GM23338 (cell line): ENCODE measurements at regions not wholly inside any gene's neighbourhood (a gene's known extent, or its start where the extent isn't known, plus 50 kb on each side); places are given as distances from the start of the nearest gene placed in this dataset.
"Not testable (repeated sequence)": the region's sequence is repeated elsewhere in the genome, so short reads cannot be mapped to it uniquely, and the experiment has no call there.

Experiments
- ATAC-seq: fragments of 200-7000 bp; cut with Tn5 transposase; 3 replicates; pipeline ENCODE4 v1.9.1; 2020
- DNase-seq: peaks from one replicate; pipeline ENCODE4 v3.0.0-alpha.2; 2015; ENCODE audit warnings: low spot score
- H2AFZ ChIP-seq: fragments of 200-600 bp; sonication (generic); 2 replicates; pipeline ENCODE4 v1.8.0; 2016; ENCODE audit warnings: antibody characterized with exemption, mild to moderate bottlenecking, moderate library complexity
- H3F3A ChIP-seq: fragments of 200-600 bp; sonication (generic); replicated peaks from 2 replicates; pipeline ENCODE4 v1.8.0; 2017; ENCODE audit warnings: antibody characterized with exemption, mixed run types, low read depth
- H3K27ac ChIP-seq: fragments of 200-600 bp; sonication (generic); 2 replicates; pipeline ENCODE4 v1.6.1; 2016; ENCODE audit warnings: low read depth
- H3K27me3 ChIP-seq: fragments of 200-600 bp; sonication (generic); 2 replicates; pipeline ENCODE4 v1.8.0; 2016; ENCODE audit warnings: mild to moderate bottlenecking, mixed run types, moderate library complexity; ENCODE audit not compliant: insufficient read depth
- H3K36me3 ChIP-seq: fragments of 200-600 bp; sonication (generic); 2 replicates; pipeline ENCODE4 v1.8.0; 2016; ENCODE audit warnings: mild to moderate bottlenecking; ENCODE audit not compliant: insufficient read depth
- H3K4me1 ChIP-seq: fragments of 200-600 bp; sonication (generic); 2 replicates; pipeline ENCODE4 v1.8.0; 2016; ENCODE audit warnings: mild to moderate bottlenecking, moderate library complexity; ENCODE audit not compliant: insufficient read depth
- H3K4me2 ChIP-seq: fragments of 200-600 bp; sonication (generic); 2 replicates; pipeline ENCODE4 v1.7.1; 2017; ENCODE audit warnings: mixed run types
- H3K4me3 ChIP-seq: fragments of 200-600 bp; sonication (generic); 2 replicates; pipeline ENCODE4 v1.6.1; 2016; ENCODE audit warnings: mixed run types
- H3K79me2 ChIP-seq: fragments of 200-600 bp; sonication (generic); replicated peaks from 2 replicates; pipeline ENCODE4 v1.8.0; 2017; ENCODE audit warnings: mild to moderate bottlenecking; ENCODE audit not compliant: insufficient read depth
- H3K9me2 ChIP-seq: fragments of 200-600 bp; sonication (generic); 2 replicates; pipeline ENCODE4 v1.8.0; 2017; ENCODE audit not compliant: insufficient read depth
- H4K20me1 ChIP-seq: fragments of 200-600 bp; sonication (generic); replicated peaks from 2 replicates; pipeline ENCODE4 v1.8.0; 2017; ENCODE audit warnings: mild to moderate bottlenecking; ENCODE audit not compliant: insufficient read depth
- H3K27ac Mint-ChIP-seq: 2 replicates; pipeline ENCODE4 v1.8.0; 2020; ENCODE audit warnings: inconsistent platforms, mild to moderate bottlenecking, moderate library complexity, mixed read lengths
- H3K27me3 Mint-ChIP-seq: 3 replicates; pipeline ENCODE4 v1.8.0; 2022; ENCODE audit warnings: low read depth, mild to moderate bottlenecking, moderate library complexity, mixed read lengths, inconsistent platforms; ENCODE audit not compliant: insufficient read depth, poor library complexity
- H3K36me3 Mint-ChIP-seq: 3 replicates; pipeline ENCODE4 v1.8.0; 2021; ENCODE audit warnings: low read depth, mild to moderate bottlenecking, inconsistent platforms, moderate library complexity, mixed read lengths
- H3K4me1 Mint-ChIP-seq: 3 replicates; pipeline ENCODE4 v1.8.0; 2020; ENCODE audit warnings: mild to moderate bottlenecking, inconsistent platforms, mixed read lengths
- H3K4me3 Mint-ChIP-seq: 3 replicates; pipeline ENCODE4 v1.8.0; 2021; ENCODE audit warnings: moderate library complexity, mild to moderate bottlenecking, inconsistent platforms, mixed read lengths
- H3K9me3 Mint-ChIP-seq: 3 replicates; pipeline ENCODE4 v1.8.0; 2020; ENCODE audit warnings: moderate library complexity, mild to moderate bottlenecking, inconsistent platforms, mixed read lengths
- CTCF ChIP-seq, 2 experiments: fragments of 200-600 bp in 1 of 2; sonication (generic) in 1 of 2; conservative IDR thresholded peaks; 2 replicates each; pipeline versions ENCODE4 v1.5.1 to v1.6.1; 2016 to 2017; ENCODE audit warnings: antibody characterized with exemption in 2 of 2, low read depth in 2 of 2, mild to moderate bottlenecking in 2 of 2, moderate library complexity in 1 of 2
- EZH2phosphoT487 ChIP-seq: fragments of 200-600 bp; sonication (generic); IDR thresholded peaks from one replicate; pipeline ENCODE4 v1.8.1; 2018; ENCODE audit warnings: antibody characterized with exemption; ENCODE audit not compliant: unreplicated experiment
- NANOG ChIP-seq: IDR thresholded peaks from 2 replicates; pipeline ENCODE4 v1.6.1; 2016; ENCODE audit warnings: antibody characterized with exemption, borderline replicate concordance
- POLR2AphosphoS5 ChIP-seq: IDR thresholded peaks from 2 replicates; pipeline ENCODE4 v1.6.1; 2016; ENCODE audit warnings: antibody characterized with exemption, low read depth
- REST ChIP-seq: IDR thresholded peaks from one replicate; pipeline ENCODE4 v1.6.1; 2018; ENCODE audit warnings: antibody characterized with exemption; ENCODE audit not compliant: unreplicated experiment
- STAT1 ChIP-seq: IDR thresholded peaks from one replicate; pipeline ENCODE4 v1.6.1; 2016; ENCODE audit warnings: antibody characterized with exemption; ENCODE audit not compliant: unreplicated experiment
- ZNF114 ChIP-seq: fragments of 250-450 bp; sonication (Bioruptor Pico); IDR thresholded peaks from 2 replicates; pipeline ENCODE4 v1.5.0; 2020; ENCODE audit warnings: mild to moderate bottlenecking, moderate library complexity
- ZNF331 ChIP-seq: fragments of 250-450 bp; sonication (Bioruptor Pico); IDR thresholded peaks from 2 replicates; pipeline ENCODE4 v1.5.0; 2020; ENCODE audit warnings: low read depth, mild to moderate bottlenecking, moderate library complexity

GRCh38 chr3:164732166-164732565 lies 346.1 kb downstream of the SI start (continued):
- TF ChIP-seq EZH2phosphoT487 (no peak), STAT1 (no peak), ZNF114 (CRISPR knock-in tag) (no peak)

- H3K9me3 Mint-ChIP-seq, result no peaks in the 10 kb centered on the region
- H3K36me3 Mint-ChIP-seq, result no peaks in the 10 kb centered on the region
- 0 out of 2 replicates have a peak, but pooled peaks cover 3% of the 10 kb centered on the region for H3K9me2 ChIP-seq
- H2AFZ ChIP-seq, result no peak overlapping the region
- no peaks in the 10 kb centered on the region for H3K27me3 Mint-ChIP-seq
- H4K20me1 ChIP-seq, result no peaks in the 10 kb centered on the region
- H3K4me1 Mint-ChIP-seq, result peaks cover 8% of the 10 kb centered on the region
- H3K4me3 ChIP-seq, result no peak overlapping the region
- H3F3A ChIP-seq, result no peaks in the 10 kb centered on the region
- peak; percentile 32 for DNase-seq
- peak; percentile 85 for ATAC-seq
- no peak overlapping the region for H3K27ac Mint-ChIP-seq
- no peaks in the 10 kb centered on the region for H3K79me2 ChIP-seq
- TF ChIP-seq ZNF114 (CRISPR knock-in tag) (no peak), EZH2phosphoT487 (no peak), CTCF (conservative IDR thresholded peaks at IDR 0.05; ENCODE audit: low read depth in 2 of 2) (no peak), POLR2AphosphoS5 (no peak), NANOG (no peak)
- H3K4me2 ChIP-seq, result no peak overlapping the region
- no peaks in the 10 kb centered on the region; the same call in 1 of the 2 replicates for H3K4me1 ChIP-seq
- no peaks in the 10 kb centered on the region for H3K36me3 ChIP-seq
- no peak overlapping the region for H3K4me3 Mint-ChIP-seq
- H3K27ac ChIP-seq, result no peak overlapping the region
- H3K27me3 ChIP-seq, result no peaks in the 10 kb centered on the region
Measured at GRCh38 chr3:164730815-164731360, 347.4 kb downstream of the SI start.

GRCh38 chr3:164723396-164723795 lies 354.9 kb downstream of the SI start:
- Mint-ChIP-seq H3K9me3 (no peaks in the 10 kb centered on the region), H3K4me3 (no peak overlapping the region), H3K4me1 (no peaks in the 10 kb centered on the region), H3K27ac (no peak overlapping the region), H3K36me3 (no peaks in the 10 kb centered on the region), H3K27me3 (no peaks in the 10 kb centered on the region)
- Histone ChIP-seq H4K20me1 (no peaks in the 10 kb centered on the region), H3K4me1 (no peaks in the 10 kb centered on the region), H3K36me3 (no peaks in the 10 kb centered on the region), H3F3A (no peaks in the 10 kb centered on the region), H3K4me2 (no peak overlapping the region), H3K4me3 (no peak overlapping the region), H3K79me2 (no peaks in the 10 kb centered on the region), H3K9me2 (peaks cover 6% of the 10 kb centered on the region; the same call in 1 of the 2 replicates), H2AFZ (peak overlapping the region; percentile 69; the same call in 1 of the 2 replicates), H3K27me3 (no peaks in the 10 kb centered on the region), H3K27ac (no peak overlapping the region)
- DNase-seq (no peak), ATAC-seq (no peak)
- TF ChIP-seq REST (no peak), ZNF331 (no peak), EZH2phosphoT487 (no peak)

- H3K4me1 ChIP-seq, H3K4me3 Mint-ChIP-seq, H3K36me3 ChIP-seq, DNase-seq, H4K20me1 ChIP-seq, H3K4me2 ChIP-seq, H3K27me3 Mint-ChIP-seq, H3K27ac ChIP-seq, H3K27me3 ChIP-seq, ATAC-seq, H3K4me3 ChIP-seq, H3K4me1 Mint-ChIP-seq, H3K9me2 ChIP-seq, H3K9me3 Mint-ChIP-seq, H3K36me3 Mint-ChIP-seq, H2AFZ ChIP-seq, H3K79me2 ChIP-seq, H3K27ac Mint-ChIP-seq, H3F3A ChIP-seq: not testable (repeated sequence)
Measured at GRCh38 chr3:164702808-164703207, 375.5 kb downstream of the SI start.
